ENCODE measurements at regions not wholly inside any gene's neighbourhood (a gene's known extent, or its start where the extent isn't known, plus 50 kb on each side); places are given as distances from the start of the nearest gene placed in this dataset.

- Histone ChIP-seq H3K4me1 (no peaks in the 10 kb centered on the region), H3K4me3 (no peak overlapping the region), H3K4me2 (no peak overlapping the region), H3K9me3 (no peaks in the 10 kb centered on the region), H3K27ac (no peak overlapping the region)
- TF ChIP-seq FOSL2 (IDR thresholded peaks at IDR 0.05) (no peak), FOSL2 (CRISPR knock-in tag; IDR thresholded peaks at IDR 0.05) (no peak), CEBPB (IDR thresholded peaks at IDR 0.05) (no peak), RNF2 (IDR thresholded peaks at IDR 0.05; ENCODE audit: borderline replicate concordance, low read depth) (peak; percentile 66; the same call in 1 of the 2 replicates)
- no peak for FAIRE-seq
- 33% methylated on average over 6 of the region's 6 CpGs for WGBS (ENCODE audit: missing lambda C conversion rate)
- ATAC-seq: no peak
- CTCF ChIA-PET: interaction anchor here (0.6 to 4.0 kb wide), 6 partner anchors 8 to 588 kb away, joined by 3 to 54 read pairs (median 10); no protein-coding TSS in a partner anchor
- DNase-seq (ENCODE audit: low read depth in 1 of 2, low spot score in 1 of 2): no peak
- POLR2A ChIA-PET: no interaction called here
Observed at GRCh38 chr3:10747341-10747740, 68.7 kb upstream of the SLC6A11 start.

- TF ChIP-seq, protein P1, sequence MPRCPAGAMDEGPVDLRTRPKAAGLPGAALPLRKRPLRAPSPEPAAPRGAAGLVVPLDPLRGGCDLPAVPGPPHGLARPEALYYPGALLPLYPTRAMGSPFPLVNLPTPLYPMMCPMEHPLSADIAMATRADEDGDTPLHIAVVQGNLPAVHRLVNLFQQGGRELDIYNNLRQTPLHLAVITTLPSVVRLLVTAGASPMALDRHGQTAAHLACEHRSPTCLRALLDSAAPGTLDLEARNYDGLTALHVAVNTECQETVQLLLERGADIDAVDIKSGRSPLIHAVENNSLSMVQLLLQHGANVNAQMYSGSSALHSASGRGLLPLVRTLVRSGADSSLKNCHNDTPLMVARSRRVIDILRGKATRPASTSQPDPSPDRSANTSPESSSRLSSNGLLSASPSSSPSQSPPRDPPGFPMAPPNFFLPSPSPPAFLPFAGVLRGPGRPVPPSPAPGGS (IDR thresholded peaks at IDR 0.05): no peak
- TF ChIP-seq TFCP2L1 (CRISPR knock-in tag; IDR thresholded peaks at IDR 0.05): no peak
- no peak for TF ChIP-seq ZFP36 (IDR thresholded peaks at IDR 0.05; ENCODE audit: borderline replicate concordance, partially characterized antibody)
- no peak for TF ChIP-seq POLR2A (IDR thresholded peaks at IDR 0.05; ENCODE audit: low read length)
- no peak for TF ChIP-seq HDAC2 (IDR thresholded peaks at IDR 0.05)
- no peak for TF ChIP-seq POLR2AphosphoS2 (conservative IDR thresholded peaks at IDR 0.05; ENCODE audit: low read length)
- no peak for TF ChIP-seq KDM1A (IDR thresholded peaks at IDR 0.05; ENCODE audit: low read depth)
- TF ChIP-seq RCOR1 (IDR thresholded peaks at IDR 0.05; ENCODE audit: low read depth, low read length): no peak
- no peak for TF ChIP-seq NFE2L2 (conservative IDR thresholded peaks at IDR 0.05; ENCODE audit: low read length)
- no peak for TF ChIP-seq TP53 (CRISPR knock-in tag; IDR thresholded peaks at IDR 0.05)
- no peak for TF ChIP-seq MAZ (IDR thresholded peaks at IDR 0.05; ENCODE audit: borderline replicate concordance, low read depth, low read length)
- TF ChIP-seq ZSCAN20 (CRISPR knock-in tag; IDR thresholded peaks at IDR 0.05): no peak
- H3K9me3 ChIP-seq: no peaks in the 10 kb centered on the region
- WGBS (ENCODE audit: missing lambda C conversion rate): 44% methylated on average over 1 of the region's 1 CpG
- ChIA-PET POLR2A (no interaction called here), CTCF (interaction anchor here (0.9 to 4.0 kb wide), 7 partner anchors 9 to 404 kb away, joined by 3 to 54 read pairs (median 5); no protein-coding TSS in a partner anchor)
- no peak overlapping the region for H3K4me3 ChIP-seq
- no peak for DNase-seq (ENCODE audit: low read depth in 1 of 2, low spot score in 1 of 2)
- H3K4me1 ChIP-seq: no peaks in the 10 kb centered on the region
- H3K4me2 ChIP-seq: no peak overlapping the region
- no peak for ATAC-seq
- H3K27ac ChIP-seq: no peak overlapping the region
- no peak for FAIRE-seq
Observed at GRCh38 chr3:10748040-10748439, 68.0 kb upstream of the SLC6A11 start.

- no peak for FAIRE-seq
- no peak for ATAC-seq
- Histone ChIP-seq H3K9me3 (no peaks in the 10 kb centered on the region), H3K4me1 (no peaks in the 10 kb centered on the region), H3K4me2 (no peak overlapping the region), H3K27ac (no peak overlapping the region), H3K4me3 (no peak overlapping the region)
- TF ChIP-seq REST (IDR thresholded peaks at IDR 0.05) (peak; percentile 93), EHMT2 (IDR thresholded peaks at IDR 0.05; ENCODE audit: low read depth) (peak; percentile 83; the same call in 1 of the 2 replicates), CEBPB (IDR thresholded peaks at IDR 0.05) (no peak)
- CTCF ChIA-PET: interaction anchor here (1.2 to 22.9 kb wide), 5 partner anchors 9 to 306 kb away, joined by 3 to 297 read pairs (median 69); no protein-coding TSS in a partner anchor
- peak in 1 of 2 experiments; percentile 25 for DNase-seq (ENCODE audit: low read depth in 1 of 2, low spot score in 1 of 2)
- POLR2A ChIA-PET: no interaction called here
- 16% methylated on average over 6 of the region's 6 CpGs for WGBS (ENCODE audit: missing lambda C conversion rate)
Observed at GRCh38 chr3:10753964-10754363, 62.1 kb upstream of the SLC6A11 start.
